Stimulated activated CD8-positive, alpha-beta memory T cell treated with anti-CD3 and anti-CD28 coated beads, Interleukin-2, amount 100 ng/mL, for 1 hour (primary cell): ENCODE measurements at regions not wholly inside any gene's neighbourhood (a gene's known extent, or its start where the extent isn't known, plus 50 kb on each side); places are given as distances from the start of the nearest gene placed in this dataset.
"Not testable (repeated sequence)": the region's sequence is repeated elsewhere in the genome, so short reads cannot be mapped to it uniquely, and the experiment has no call there.

Experiments
- DNase-seq, 2 donors: peaks; one replicate each; pipeline ENCODE4 v3.0.0-alpha.2; 2020; ENCODE audit warnings: low read depth in 2 of 2

DNA sequence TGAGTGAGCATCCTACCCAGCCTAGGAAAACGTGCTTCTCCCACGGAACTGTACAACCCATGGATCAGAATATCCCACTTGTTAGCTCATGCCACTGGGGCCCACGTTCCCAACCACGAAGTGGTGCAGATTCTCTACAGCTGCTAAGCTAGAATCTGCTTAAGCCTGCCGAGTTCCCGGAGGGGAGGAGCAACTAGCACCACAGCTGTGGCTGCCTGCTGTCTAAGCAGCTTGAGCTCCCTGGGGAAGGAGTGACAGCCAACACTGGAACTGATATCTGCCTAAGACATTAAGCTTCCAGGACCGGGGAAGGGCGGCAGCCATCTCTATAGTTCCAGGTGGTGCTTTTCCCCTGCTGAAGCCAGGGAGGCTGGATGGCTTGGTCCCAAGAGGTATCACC lies 334.7 kb upstream of the CHRM2 start:
- DNase-seq, result no peak

DNA sequence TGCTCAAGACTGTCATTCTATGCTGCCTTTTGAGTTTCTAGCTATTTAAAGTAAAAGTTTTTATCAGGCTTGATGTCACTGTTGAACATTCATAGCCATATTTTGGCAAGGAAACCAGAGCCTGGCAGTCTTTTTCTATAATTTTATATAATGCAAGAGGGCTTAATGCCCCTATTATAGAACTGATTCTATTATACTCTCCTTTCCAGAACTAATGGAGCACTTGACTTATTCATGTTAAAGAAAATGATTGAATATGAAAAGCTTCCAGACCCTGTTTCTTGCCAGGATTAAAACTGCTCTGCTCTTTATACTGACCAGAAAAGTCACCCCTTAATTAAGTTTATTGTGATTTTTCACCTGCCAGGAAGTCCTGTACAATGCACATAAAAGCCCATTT lies 337.6 kb upstream of the CHRM2 start:
- no peak for DNase-seq

DNA sequence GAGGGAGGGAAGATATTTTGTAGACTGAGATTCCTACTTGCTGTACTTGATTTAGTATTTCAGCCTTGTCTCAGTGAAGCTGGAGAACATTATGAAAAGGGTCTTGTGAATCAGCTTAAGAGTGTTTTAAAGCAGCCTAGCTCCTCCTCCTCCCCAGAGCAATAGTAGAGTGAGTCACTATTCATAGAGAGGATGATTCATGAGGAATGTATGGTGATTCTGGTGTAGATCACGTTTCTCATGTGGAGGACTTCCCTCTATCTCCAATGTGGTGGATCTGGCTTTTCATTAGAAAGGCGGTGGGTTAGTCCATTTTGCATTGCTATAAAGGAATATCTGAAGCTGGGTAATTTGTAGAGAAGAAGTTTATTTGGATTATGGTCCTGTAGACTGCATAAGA lies 340.1 kb upstream of the CHRM2 start:
- no peak for DNase-seq

DNA sequence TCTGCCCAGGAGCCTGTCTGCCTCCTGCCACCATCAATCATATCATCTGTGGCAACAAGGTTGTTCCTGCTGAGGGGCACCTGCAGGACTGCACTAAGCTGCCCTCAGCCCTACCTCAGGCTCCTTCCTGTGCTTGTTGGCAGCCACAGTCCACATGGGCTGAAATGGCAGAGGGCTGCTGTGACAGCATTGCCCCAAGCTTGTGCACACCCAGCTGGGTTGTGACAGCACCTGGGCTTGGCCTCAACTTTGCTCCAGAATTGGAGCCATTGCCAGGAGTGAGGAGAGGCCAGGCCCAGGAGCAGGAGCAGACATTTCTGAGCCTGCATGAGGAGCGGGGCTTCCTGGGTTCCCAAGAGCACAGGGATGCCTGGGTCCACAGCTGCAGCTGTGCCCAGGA lies 340.9 kb upstream of the CHRM2 start:
- no peak for DNase-seq

DNA sequence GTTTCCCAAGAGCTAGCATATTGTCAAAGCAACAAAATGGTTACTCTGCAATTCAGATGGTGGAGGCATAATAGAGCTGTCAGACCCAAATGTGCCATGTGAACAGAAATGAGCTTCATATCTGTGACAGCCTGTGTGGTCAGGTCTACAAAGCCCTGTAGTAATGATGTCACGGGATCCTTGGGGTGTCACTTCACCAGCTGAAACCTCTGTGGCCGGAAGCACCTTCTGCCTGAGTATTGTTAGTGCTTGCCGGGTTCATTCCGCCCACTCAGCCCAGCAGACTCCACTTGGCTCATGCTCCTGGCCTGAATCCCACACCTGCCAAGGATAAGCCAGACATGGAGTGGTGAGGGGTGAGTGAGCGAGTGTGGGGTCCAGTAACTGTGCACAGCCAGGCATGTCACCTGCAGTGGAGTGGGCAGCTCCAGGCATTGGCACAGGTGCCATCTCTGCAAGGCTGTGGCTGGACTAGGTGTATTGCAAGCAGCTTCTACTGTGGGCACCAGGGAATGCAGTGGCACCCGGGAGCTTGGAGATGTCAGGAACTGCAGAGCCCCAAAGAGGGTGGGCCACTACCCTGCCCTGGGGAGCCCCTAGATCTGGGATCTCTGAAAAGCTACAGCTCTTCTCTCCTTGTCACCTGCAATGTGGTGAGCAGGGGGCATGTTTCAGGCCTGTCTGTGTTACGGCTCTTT lies 341.9 kb upstream of the CHRM2 start:
- DNase-seq, result no peak

DNA sequence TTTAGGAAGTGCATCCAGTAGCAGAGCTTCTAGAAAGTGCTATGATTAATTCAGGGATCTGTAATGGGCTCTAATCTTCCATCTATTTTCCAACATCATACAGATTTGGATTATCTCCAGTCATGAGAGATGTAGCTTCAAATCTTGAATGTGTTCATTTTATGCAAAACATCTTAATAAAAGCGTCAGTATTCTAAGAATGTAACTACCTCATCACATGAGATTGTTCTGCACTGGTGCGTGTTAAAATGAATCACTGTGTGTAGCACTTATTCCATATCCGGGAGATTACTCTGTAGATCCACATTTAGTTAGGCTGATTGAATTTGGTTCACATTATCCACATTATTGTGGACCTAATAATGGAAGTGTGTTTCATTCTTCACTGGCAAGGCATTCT lies 344.9 kb upstream of the CHRM2 start:
- no peak for DNase-seq

DNA sequence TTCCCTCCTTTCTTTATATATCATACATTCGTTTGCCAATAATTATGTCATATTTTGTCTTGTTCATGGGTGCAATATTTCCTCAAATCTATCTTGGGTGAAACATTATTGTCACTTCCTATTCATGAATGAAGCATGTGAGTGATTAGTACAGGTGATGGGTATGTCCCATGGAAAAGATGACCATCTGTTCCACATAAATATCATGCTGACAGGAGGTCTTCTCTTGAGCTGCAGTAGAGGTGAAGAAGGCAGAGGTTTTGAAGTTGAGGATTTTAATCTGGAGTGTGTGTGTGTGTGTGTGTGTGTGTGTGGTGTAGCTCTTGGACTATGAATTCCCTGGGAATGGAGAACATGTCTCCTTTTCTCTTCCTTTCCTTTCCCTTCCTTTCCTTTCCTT lies 350.5 kb upstream of the CHRM2 start:
- no peak for DNase-seq

DNA sequence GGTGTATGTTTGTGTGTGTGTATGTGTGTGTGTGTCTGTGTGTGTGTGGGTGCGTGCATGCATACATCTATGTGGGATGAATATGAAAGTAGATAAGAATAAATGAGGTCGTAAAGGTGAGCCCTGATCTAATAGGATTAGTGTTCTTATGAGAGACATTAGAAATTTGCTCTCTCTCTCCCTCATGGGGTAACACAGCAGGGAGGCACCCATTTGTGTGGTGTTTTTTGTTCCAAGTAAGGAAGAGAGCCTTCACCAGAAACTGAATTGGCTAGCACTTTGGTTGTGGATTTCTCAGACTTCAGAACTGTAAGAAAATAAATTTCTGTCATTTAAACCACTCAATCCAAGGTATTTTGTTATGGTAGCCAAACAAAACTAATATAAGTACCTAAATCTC lies 353.7 kb upstream of the CHRM2 start:
- DNase-seq, result no peak

DNA sequence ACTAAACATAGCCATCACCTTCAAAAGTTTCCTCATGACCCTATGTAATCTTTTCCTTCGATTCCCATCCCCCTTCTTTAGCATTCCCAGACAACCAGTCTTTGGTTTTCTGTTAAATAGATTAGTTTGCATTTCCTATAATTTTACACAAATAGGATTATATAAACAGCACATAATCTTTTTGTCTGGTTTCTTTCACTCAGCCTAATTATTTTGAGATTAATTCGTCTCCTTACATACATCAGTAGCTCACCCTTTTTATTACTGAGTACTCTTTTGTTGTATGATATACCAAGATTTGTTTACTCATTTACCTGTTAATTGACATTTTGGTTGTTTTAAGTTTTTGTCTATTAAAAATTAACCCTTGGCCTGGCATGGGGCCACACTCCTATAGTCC lies 354.7 kb upstream of the CHRM2 start:
- DNase-seq, result no peak

DNA sequence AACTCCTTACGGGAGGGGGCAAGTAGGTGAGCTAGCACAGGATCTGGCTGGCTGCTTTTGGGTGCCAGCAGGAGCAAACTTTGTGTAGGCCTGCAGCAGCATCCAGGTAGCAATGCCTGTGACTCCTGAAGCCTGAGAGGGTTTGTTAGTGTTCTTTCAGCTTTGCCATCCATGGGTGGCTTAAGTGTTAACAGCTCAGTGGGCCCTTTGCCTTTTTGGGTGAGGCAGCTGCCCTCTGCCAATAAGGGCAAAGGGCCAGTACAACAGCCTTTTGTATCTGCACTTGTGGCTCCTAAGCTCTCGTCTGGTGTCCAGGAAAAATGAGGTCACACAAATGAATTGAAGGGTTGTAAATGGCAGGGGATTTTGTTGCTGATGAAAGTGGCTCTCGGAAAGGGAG lies 359.0 kb upstream of the CHRM2 start:
- no peak for DNase-seq

DNA sequence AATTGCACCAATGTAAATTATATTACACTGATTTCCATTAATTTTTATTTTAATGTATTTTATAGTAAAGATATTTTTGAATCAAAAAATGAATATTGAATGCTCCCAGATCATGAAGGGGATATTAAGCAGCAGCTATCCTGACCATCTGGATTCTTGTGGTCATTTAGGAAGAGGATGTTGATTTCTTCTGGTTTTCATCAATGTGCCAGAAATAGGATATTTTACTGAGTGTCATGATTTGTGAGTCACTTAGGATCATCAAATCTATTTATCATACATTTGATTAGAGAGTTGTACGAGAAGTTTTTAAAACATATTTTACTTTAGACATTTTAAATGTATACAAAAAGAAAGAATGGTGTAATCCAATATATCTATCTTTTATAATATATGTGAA lies 366.3 kb upstream of the CHRM2 start:
- DNase-seq, result no peak

DNA sequence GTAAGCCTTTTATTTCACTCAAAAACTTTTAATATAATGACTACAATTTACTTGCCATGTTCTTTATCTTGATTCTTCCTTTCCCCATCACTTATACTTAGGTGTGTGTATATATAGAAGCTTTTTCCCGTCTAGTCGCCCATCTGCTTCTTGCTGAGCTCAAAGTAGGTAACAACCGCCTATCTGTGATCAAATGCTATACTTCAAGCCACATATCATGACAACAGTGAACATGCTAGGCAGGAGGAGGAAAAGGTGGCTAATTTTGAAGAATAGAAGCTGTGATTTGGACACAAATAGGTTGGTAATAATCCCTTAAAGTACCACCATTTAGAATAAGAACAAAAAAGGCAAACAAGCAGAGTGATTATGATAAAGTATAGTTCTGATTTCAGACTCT lies 367.3 kb upstream of the CHRM2 start:
- no peak for DNase-seq

DNA sequence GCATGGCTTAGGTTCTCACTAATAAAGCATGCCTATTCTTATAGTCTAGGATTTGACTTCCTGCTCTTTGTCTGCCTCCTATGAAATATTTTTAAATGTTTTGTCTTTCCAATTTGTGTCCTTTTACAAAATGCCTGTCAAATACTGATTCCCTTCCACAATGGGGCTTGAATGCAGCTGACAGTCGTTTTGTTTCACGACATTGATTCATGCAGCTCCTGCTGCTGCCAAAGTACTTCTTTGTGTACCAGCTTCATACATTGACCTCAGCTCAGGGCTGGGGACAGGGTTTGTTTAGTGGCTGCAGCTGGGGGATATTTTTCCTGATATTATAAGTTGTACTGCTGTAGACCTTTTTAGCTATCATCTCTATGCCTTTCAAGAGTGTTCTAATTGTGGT lies 371.9 kb upstream of the CHRM2 start:
- no peak for DNase-seq

DNA sequence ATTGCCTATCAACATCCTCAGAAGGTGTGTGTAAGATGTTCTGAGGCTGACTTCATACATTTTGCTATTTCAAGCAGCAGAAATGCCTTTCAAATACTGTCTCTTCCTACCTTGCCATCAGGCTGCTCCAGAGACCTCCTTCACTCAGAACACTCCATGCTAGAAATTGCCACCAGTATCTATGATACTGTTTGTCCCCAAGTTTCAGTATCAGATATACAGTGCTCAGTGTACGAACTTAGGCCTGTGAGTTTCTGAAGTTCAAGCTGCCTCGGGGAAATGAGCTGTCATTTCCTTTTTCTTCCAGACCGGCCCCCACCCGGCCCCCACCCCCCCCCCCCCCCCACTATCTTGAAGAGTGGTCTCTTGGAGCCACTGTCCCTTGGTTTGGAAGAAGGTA lies 373.4 kb upstream of the CHRM2 start:
- no peak for DNase-seq

DNA sequence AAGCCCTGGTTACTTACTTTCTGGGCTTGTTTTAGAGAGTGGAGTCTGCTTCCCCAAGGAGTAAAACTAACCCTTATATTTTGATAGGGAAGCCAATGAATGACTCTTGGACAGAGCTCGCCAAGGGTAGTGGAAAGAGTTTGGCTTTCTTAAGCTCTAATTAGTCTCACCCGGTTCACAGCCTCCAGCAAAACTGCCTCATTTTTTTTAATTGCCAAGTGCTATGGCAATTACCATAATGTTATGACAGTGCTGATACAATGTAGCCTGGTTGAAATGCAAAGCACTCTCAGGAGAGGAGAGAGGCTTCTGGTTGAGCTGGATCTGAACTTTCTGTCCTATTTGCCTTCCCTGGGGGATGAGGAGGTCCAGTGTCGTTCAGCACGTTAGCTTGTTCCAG lies 376.1 kb upstream of the CHRM2 start:
- no peak for DNase-seq

DNA sequence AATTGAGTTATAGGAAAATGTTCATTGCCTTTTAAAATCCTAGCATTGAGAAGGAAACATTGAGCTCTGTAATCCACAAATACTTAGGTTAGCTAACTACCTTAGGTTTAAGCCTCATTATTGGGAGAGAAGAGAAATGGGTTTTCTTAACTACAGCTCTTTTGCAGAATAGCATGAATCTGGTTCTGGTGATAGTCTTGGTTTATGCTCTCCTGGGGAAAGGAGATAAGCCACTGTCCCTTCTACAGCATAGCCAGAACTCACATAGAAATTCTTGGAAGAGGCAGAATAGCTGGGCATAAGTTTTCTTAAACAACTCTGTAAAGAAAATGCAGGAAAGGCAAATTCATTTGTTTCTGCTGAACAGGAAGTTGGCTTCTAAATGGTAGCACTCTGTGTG lies 378.6 kb upstream of the CHRM2 start:
- no peak for DNase-seq

DNA sequence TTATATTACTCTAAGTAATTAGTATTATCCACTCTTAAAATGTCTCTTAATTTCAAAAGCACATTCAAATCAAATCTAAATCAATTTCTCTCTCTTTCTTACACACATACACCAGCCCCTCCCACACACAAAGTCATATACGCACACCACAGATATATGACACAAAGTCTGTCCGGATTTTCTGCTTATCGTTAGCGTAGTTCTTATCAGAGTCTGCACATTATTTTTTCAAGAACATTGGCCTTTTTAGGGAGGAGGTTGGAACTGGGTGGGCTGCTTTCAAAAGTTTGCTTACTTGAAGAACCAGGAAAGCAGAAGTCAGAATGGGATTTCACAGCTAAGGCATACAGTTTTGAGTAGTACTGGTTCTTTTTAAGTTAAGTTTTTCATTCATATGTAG lies 387.6 kb upstream of the CHRM2 start:
- DNase-seq, result no peak

DNA sequence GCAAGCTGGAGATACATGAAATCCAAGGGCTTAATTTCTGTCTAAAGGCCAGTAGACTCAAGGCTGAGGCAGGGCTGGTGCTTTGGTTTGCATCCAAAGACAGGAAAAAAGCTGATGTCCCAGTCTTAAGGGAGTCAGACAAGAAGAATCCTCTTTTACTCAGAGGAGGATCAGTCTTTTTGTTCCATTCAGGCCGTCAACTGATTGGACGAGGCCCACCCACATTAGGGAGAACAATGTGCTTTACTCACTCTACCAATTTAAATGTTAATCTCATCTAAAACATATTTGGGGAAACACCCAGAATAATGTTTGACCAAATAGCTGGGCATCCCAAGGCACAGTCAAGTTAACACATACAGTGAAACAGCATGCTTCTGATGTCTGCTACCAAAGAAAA lies 388.5 kb upstream of the CHRM2 start:
- DNase-seq, result no peak

DNA sequence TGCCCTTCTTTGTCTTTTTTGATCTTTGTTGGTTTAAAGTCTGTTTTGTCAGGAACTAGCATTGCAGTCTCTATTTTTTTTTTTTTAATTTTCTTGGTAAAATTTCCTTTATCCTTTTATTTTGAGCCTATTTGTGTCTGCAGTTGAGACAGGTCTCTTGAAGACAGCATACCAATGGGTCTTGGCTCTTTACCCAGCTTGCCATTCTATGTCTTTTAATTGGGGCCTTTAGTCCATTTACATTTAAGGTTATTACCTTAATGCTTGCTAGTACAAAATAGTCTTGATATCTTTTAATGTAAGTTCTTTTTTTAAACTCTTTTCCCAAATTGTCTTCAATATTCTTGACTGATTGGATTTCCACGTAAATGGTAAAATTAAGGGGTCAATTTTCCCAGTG lies 398.3 kb upstream of the CHRM2 start:
- no peak for DNase-seq

DNA sequence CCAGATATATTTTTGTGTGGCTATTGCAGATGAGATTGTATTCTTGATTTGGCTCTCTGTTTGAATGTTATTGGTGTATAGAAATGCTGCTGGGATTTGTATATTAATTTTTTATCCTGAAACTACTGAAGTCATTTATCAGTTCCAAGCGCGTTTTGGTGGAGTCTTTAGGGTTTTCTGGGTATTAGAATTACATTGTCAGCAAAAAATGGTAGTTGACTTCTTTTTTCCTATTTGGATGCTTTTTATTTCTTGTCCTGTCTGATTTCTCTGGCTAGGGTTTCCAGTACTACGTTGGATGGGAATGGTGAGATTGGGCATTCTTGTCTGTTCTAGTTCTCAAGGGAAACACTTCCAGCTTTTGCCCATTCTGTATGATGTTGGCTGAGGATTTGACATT lies 415.5 kb upstream of the CHRM2 start:
- no peak for DNase-seq

DNA sequence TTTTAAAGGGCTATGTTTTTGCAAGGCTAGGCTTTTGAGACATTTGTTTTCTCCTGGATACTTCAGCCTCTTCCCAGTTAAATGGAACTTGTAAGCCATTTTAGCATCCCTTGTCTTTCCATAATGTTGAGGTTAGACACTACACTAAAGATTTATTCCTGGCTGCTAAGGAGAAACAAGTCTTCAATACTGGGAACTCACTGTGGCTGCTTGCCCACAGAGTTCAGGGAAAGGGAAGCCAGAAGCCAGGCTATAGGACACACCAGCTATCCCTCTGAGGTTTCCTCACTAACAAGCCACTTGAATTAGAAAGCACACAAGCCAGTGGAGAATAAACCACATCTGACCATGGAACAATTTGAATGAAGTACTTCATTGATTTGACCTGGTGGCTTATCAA lies 421.7 kb upstream of the CHRM2 start:
- DNase-seq, result no peak

DNA sequence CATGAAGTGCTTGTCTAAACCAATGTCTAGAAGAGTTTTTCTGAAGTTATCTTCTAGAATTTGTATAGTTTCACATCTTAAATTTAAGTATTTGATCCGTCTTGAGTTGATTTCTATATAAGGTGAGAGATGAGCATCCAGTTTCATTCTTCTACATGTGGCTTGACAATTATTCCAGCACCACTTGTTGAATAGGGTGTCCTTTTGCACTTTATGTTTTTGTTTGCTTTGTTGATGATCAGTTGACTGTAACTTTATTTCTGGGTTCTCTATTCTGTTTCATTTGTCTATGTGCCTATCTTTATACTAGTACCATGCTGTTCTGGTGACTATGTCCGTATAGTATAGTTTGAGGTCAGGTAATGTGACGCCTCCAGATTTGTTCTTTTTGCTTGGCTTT lies 426.6 kb upstream of the CHRM2 start:
- DNase-seq, result no peak

DNA sequence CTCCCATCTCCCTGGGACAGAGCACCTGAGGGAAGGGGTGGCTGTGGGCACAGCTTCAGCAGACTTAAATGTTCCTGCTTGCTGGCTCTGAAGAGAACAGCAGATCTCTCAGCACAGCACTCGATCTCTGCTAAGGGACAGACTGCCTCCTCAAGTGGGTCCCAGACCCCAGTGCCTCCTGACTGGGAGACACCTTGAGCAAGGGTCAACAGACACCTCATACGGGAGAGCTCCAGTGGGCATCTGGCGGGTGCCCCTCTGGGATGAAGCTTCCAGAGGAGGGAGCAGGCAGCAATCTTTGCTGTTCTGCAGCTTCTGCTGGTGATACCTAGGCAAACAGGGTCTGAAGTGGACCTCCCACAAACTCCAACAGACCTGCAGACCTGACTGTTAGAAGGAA lies 436.7 kb upstream of the CHRM2 start:
- DNase-seq, result not testable (repeated sequence)

DNA sequence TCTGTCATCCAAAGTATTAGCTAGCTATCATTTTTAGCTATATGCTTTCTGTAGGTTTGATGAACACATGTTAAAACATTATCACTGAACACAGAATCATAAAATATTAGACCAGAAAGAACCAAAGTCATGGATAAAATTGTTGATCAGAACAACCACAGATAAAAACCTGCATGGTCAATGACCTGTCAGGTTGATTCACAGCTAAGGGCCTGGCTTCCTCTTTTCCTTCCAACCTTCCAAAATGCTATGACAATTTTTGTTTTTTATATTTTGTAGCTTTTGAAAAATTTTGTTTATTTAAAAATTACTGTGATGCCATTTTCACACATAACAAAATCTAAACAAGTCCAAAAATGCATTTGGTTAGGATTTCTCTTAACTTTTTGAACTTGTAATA lies 444.4 kb upstream of the CHRM2 start:
- no peak for DNase-seq

DNA sequence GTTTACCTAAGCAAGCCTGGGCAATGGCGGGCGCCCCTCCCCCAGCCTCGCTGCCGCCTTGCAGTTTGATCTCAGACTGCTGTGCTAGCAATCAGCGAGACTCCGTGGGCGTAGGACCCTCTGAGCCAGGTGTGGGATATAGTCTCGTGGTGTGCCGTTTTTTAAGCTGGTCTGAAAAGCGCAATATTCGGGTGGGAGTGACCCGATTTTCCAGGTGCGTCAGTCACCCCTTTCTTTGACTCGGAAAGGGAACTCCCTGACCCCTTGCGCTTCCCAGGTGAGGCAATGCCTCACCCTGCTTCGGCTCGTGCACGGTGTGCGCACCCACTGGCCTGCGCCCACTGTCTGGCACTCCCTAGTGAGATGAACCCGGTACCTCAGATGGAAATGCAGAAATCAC lies 442.6 kb upstream of the MTPN start:
- DNase-seq, result not testable (repeated sequence)
